Middle frontal gyrus (tissue), 1 donor: ENCODE measurements at regions not wholly inside any gene's neighbourhood (a gene's known extent, or its start where the extent isn't known, plus 50 kb on each side); places are given as distances from the start of the nearest gene placed in this dataset.
"Not testable (repeated sequence)": the region's sequence is repeated elsewhere in the genome, so short reads cannot be mapped to it uniquely, and the experiment has no call there.

Experiments
- DNase-seq: peaks from one replicate; pipeline ENCODE4 v3.0.0-alpha.2; 2015; ENCODE audit warnings: low spot score; ENCODE audit errors: extremely low spot score

DNA sequence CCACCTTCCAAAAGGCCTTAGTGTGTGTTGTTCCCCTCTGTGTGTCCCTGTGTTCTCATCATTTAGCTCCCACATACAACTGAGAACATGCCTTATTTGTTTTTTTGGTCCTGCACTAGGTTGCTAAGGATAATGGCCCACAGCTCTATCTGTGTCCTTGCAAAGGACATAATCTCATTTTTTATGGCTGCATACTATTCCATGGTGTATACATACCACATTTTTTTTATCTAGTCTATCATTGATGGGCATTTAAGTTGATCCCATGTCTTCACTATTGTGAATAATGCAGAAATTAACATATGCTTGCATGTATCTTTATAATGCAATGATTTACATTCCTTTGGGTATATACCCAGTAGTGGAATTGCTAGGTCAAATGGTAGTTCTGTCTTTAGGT, 645.7 kb downstream of the PDCD6IP start:
- DNase-seq, result no peak

DNA sequence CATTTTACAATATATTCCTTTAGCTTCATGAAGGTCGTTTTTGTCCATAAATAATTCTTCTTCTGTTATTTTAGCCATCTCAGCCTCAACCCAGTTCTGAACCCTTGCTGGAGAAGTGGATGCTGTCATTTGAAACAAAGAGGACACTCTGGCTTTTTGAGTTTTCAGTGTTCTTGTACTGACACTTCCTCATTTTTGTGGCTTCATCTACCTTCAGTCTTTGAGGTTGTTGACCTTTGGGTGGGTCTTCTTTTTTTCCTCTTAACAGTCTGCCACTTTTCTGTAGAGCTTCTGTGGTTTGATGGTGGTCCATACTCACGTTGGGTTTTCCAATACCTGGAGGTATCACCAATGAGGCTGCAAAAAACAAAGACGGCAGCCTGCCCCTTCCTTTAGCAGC, 650.9 kb downstream of the PDCD6IP start:
- no peak for DNase-seq

DNA sequence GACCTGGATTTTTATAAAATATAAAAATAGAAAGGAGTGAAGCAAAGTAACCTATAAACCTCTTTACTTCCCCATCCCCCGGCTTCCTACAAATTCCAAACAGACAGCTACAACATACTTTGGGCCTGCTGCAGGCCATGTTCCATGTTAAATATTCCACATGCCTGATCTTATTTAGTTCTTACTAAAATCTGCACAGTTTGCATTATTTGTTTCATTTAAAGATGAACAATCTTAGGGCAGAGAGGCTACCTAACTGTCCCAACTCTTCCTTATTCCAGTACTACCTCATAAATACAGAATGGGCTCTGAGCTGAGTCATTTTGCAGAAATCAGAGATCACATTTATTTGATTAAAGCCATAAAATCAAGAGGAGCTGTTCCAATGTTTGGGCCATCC, 665.0 kb downstream of the PDCD6IP start:
- DNase-seq, result no peak

DNA sequence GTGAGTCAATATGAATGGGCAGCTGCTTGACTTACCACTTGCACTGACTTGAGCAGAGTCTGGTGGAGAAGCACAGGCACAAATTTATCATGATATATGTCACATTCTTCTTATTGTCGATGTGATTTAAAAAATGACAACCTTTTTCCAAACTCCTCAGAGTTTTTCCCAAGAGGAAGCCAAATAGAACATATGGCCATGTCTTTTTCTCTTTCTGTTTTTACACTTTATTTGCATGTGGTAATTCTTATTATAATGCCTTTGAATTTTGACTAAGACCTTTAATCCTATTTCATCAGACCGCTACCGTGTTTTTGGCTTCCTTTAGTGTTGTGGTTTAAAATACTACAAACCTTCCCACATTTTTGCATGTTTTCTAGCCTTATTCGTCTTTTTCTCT, 666.2 kb downstream of the PDCD6IP start:
- no peak for DNase-seq

DNA sequence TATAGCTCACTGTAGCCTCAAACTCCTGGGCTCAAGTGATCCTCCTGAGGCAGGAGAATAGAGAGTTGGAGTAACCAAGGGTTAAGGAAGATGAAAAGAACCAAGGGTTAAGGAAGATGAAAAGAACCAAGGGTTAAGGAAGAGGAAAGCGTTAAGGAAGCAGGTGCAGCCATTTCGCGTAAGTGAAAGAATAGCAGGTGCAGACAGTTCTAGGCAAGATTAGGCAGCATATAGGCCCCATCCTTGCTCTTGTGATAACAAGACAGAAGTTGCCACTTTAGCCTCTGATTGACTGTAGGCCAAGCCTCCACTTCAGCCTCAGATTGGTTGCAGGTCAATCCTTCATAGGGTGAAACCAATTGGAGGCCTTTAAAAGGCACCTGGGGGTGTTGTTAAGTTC, 677.4 kb downstream of the PDCD6IP start:
- no peak for DNase-seq

DNA sequence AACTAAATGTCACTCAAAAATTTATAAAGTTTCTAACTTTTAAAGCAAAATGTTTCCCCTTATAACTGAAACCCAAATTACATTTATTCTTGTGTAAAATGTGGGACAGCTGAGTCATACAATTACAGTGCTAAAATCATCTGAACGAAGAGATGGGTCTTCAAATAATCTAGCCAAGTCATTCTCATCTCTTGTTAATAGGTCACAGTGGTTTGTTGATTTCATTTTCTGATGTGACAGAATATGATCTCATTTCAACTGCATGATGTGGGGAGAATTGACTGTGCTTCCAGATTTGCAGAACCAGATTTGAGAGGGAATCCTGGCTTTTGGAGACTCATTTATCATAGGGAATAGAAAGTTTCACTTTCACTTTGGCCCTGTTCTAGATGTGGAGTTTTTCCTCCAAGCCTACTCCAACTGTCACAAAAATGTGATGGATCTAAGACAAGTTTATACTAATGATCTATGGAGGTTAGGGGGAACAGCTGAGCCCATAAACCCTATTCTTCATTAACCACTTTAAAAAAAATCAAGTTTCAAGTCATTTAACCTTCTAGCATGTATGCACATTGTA, 685.0 kb downstream of the PDCD6IP start:
- DNase-seq, result no peak

DNA sequence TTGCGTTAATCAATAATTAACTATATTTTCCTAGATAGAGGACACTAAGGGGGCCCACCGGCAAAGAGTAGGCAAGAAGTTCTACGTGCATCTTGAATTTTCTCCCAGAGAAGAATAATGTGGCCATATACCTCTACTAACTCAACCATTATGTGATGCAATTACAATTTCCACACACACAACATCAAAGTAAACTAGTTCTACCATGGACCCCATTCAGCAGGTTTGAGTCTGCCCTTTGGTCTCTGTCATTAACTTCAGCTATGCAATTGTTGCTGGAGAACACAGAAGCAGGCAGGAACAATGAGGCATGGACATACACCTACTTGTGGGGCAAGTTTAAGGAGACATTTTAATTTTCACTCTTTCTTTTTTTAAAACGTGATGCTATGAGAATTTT, 705.9 kb downstream of the PDCD6IP start:
- DNase-seq, result no peak

DNA sequence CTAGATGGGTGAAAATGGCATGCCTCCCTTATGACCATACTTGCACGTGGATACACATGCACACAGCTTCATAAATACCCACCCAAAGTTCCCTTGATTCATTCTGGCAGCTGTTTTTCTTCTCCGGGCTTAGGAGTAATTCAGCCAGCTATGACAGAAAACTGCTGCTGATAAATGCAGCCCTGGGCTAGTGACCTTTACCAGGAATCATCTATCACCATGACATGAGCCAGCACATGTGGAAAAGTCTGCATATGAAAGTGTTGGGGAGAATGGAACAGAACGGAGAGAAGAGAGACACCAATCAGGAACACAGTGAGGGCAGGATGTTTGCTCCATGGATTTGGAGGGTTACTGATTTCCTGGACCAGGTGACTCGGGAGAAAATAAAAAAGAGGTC, 706.3 kb downstream of the PDCD6IP start:
- no peak for DNase-seq

DNA sequence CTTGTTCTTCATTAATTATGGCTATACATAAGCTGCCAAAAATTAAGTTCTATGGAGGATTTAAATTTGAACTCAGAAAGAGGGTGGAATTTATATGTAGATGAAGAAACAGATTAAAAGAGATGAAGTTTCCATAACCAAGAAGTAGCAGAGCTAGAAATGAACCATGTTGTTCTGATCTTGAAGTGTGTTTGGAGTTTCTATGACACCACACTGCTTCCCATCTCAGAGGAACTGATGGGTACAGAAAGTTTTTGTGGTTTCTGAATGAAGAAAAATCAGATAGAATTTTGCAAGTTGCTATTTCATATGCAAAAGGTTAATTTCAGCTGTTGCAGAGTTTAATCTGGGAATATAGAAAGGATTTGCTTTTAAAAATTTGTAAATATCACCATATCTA, 710.3 kb downstream of the PDCD6IP start:
- no peak for DNase-seq

DNA sequence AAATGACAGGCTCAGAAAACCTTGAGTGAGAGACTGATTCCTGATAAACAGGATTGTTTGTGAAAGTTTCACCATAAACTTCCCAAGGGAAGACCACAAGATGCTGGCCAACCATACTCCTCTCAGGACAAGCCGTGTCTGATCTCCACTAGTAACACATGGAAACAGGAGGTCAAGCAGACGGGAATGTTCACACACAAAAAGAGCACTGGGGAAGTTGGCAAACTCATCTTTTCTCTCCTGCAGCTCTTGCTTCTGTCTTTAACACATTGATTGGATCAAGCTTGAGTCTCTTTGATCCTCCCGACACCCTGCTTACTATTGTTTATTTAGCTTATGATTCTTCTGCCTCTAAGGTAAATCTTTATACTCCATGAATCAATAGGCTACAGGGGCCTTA, 713.5 kb downstream of the PDCD6IP start:
- no peak for DNase-seq

DNA sequence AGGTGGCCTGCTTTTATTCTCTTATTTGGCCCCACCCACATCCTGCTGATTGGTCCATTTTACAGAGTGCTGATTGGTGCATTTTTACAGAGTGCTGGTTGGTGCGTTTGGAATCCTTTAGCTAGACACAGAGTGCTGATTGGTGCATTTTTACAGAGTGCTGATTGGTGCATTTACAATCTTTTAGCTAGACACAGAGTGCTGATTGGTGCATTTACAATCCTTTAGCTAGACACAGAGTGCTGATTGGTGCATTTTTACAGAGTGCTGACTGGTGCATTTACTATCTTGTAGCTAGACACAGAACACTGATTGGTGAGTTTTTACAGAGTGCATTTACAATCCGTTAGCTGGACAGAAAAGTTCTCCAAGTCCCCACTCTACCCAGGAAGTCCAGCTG, 720.6 kb downstream of the PDCD6IP start:
- not testable (repeated sequence) for DNase-seq

DNA sequence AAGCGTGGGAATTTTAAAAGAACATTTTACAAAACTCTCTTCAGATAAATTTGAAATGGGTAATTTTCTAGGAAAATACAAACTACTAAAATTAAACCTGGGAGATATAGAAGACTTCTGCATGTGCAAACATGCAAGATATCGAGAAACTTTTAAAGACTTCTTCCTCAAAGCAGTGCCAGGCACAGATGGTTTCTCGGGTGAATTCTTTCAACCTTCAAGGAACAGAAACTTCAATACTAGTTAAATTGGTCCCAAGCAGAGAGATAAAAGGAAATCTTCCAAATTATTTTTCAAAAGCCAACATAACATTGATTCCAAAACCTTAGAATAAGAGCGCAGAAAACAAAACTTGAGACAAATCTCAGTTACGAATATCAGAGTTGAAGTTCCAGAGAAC, 732.7 kb downstream of the PDCD6IP start:
- DNase-seq, result no peak

DNA sequence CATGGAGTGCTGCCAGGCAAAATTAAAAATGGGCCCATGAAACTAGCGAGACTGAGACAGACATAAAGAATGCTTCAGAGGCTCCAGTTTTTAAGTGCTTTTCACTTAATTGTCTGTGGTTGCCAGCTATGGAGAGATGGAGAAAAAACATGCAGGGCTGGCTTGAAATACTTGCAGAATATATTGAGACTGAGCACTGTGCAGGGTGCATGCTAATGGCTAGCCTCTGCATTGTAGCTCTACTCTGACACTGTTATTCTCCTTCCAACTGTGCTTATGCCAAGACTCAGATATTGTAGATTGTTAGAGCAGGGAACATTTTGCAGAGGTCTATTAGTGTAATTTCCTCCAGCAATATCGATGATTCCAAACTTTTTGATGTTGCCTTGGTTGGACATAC, 735.0 kb downstream of the PDCD6IP start:
- DNase-seq, result peak; percentile 9

DNA sequence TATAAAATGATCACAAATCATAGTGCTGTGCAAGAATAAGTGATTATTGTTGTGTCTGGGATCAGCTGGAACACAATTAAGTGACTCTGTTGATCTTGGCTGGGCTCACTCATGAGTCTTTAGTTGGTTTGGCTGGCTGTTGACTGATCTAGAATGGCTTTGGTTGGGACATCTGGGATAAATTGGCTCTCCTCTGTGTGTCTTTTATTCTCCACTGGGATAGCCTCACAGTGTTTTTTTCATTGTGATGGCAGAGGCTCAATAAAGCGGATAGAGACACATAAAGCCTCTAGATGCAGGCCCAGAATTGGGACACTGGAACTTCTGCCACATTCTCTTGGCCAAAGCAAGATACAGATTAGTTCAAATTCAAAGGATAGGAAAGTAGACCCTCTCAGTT, 735.6 kb downstream of the PDCD6IP start:
- DNase-seq, result no peak

DNA sequence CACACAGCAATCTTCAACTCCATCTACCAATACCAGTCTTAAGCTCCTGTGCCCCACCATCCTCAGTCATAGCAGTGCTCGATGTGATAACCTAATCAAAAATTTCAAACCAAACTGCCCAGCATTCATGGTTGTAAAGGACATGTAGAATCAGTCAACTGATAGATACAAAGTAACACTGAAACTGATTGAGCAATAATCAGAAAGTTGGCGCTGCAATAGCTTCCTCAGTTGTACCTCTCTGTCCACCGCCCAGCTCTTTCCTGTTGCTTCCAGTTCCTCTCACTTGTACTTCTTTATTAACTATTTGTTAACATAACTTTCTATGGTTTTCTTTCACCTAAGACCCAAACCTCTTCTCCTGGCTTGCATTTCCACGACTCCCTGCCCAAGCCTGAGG, 745.7 kb downstream of the PDCD6IP start:
- no peak for DNase-seq

DNA sequence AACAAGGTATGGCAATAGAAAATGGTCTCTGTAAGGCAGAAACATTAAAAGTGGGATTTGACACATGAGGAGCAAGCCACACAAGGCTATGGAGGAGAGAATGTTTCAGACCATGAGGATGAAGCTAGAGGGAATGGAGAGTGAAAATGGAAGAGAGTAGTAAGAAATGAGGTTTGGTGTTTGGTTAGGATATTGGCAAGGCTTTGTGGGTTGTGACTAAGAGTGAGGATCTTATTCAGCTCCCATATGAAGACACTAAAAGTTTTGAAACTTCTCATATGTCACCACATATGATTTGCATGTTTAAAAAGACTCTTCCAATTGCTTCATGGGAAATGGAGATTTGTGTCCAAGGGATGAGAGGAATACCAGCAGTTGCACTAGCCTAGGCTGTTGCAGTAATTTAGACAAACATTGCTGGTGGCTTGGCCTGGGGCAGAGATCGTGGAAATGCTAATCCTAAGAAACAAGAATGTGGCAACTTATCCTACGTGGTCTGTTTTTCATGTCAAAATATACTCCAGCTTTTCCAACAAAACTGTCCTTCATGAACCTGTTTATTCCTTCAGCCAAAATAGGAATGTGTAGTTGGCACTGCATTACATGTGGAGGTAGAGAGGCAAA, 749.0 kb downstream of the PDCD6IP start:
- no peak for DNase-seq

DNA sequence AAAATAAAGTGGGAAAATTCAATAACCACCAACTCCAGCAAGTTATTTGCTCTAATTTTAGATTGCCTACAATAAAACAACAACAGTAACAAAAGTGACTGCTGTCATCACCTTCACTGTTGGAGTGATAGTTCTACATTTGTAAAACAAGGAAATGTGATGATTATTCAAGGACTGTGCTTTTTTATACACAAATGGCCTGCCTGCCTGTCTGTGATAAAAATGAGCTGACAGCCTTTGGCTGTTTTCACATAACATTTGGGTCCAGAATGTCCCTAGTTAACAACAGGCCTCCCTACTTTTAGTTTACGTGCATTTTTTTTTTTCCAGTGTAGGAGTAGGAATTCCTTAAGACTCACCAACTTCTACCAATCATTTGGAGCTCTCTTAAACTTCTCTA, 768.8 kb downstream of the PDCD6IP start:
- DNase-seq, result no peak

DNA sequence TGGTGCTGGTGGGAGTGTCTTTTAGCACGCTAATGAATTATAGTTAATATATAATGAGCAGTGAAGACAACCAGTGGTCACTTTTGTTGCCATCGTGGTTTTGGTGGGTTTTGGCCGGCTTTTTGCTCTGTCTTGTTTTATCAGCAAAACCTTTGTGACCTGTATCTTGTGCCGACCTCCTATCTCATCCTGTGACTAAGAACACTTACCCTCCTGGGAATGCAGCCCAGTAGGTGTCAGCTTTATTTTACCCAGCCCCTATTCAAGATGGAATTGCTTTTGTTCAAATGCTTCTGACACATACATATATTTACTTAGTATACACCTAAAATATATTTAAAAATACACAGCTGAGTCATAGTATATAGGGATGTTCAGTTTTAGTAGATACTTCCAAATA, 770.3 kb downstream of the PDCD6IP start:
- DNase-seq, result no peak

DNA sequence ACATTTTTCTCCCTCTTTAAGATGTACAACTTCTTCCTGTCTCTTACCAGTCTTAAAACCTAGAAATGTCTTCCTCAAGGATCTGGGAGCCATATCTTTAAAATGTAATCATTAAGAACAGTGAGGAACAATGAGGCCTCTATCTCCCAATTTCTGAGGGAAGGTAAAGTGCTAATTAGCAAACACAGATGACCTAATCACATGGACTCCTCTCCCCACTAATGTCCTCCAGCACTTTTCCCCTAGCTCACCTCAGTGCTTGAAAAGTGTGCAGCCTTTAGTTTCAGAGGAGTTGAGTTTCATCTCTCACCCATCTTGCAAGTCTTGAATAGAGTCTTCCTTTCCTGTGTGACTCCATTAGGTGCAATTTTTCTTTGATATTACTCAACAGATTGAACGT, 771.0 kb downstream of the PDCD6IP start:
- no peak for DNase-seq

DNA sequence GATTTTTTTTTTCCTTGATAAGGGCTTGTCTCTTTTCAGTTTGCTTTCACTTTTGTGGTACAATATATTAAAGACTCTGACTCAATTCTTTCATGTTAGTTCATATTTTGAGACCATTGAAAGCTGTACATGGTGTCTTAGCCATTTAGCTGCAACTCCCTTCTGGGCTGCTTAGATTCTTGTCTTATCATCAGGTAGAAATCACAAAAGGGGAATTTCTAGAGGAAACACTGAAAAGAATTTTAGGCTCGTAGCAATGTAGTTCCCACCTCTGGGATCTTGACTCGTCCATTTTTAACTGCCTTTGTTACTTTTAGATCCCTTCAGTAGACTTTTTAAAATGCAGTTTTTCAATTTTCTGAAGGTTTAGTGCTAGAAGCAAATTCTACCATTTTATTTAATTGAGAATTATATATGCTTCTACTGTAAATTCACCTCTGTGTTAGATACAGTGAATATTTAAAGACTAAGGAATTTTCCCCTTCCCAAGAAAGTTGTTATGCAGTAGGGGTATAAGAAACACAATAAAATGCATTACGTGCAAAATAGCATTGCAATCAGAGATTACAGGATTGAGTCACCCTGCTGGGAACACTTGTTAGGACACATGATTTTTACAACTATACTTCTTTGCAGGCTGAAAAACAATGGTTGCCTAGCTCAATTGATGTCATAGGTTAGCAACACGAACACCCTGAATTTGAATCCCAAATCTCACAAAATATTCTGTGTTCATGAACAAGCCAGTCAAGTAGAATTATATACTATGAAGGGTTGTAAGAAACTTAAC, 772.7 kb downstream of the PDCD6IP start:
- no peak for DNase-seq

DNA sequence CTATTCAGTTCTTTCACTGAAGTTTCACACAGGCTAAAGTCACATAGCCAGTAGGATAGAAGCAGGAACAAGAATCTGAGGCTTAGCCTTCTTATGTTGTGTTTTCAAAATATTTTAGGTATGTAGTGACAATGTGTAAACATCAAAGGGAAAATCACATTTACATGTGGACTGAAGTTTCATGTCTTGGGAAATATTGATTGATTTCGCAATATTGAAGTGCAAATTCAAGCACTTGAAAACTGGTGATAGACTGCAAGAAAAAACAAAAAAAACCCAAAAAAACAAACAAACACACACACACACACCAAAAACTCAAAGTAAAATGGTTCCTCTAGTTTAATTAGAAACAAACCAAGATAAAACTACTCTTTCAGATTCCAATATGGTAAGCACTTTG, 773.3 kb downstream of the PDCD6IP start:
- DNase-seq, result no peak

DNA sequence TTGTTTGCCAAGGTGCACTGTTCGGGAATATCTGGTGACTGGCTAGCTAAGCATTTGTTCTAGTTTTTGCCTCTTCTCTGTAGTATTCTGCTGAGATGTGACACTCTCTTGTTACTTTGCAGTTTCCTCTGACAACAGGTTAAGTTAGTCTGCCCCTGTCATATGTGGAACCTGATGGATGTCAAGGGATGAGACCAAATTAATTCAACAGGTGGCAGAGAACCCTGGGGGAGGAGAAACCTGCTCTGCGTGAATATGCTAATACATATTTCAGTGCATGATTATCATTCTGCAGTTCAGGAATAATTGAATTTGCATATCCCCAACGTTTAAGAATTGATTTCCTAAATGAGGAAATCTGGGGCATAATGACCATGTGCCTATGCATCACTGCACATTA, 777.3 kb downstream of the PDCD6IP start:
- DNase-seq, result no peak

DNA sequence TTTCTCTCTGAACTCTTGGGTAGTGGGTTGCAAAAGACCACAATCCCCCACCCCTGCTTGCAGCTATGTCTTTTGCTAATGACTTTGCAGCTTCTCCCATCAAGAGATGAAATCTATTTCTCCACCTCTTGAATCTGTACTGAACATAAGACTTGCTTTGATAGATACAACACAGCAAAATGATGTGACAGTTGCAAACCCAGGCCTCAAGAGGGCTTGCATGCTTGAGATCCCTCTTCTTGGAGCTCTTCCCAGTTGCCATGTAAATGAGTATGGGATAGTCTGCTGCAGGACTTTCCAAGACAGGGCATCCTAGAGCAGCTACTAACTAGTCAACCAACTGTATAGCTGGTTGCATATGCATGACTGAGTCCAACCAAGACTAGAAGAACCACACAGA, 783.6 kb downstream of the PDCD6IP start:
- no peak for DNase-seq
